Parathyroid adenoma (tissue), 2 donors: ENCODE measurements at regions not wholly inside any gene's neighbourhood (a gene's known extent, or its start where the extent isn't known, plus 50 kb on each side); places are given as distances from the start of the nearest gene placed in this dataset.

Source experiments
- H2AFZ ChIP-seq: fragments of 300-600 bp; sonication (generic); one replicate; pipeline ENCODE4 v1.7.0; 2017; ENCODE audit warnings: antibody characterized with exemption, mild to moderate bottlenecking
- H3K27ac ChIP-seq: fragments of 300-600 bp; sonication (generic); one replicate; pipeline ENCODE4 v1.7.0; 2017
- H3K27me3 ChIP-seq: fragments of 300-600 bp; sonication (generic); one replicate; pipeline ENCODE4 v1.7.0; 2017; ENCODE audit warnings: low read length; ENCODE audit not compliant: control insufficient read depth, insufficient read depth
- H3K36me3 ChIP-seq: fragments of 300-600 bp; sonication (generic); one replicate; pipeline ENCODE4 v1.7.0; 2017; ENCODE audit warnings: low read length; ENCODE audit not compliant: control insufficient read depth, insufficient read depth
- H3K4me1 ChIP-seq: fragments of 300-600 bp; sonication (generic); one replicate; pipeline ENCODE4 v1.7.0; 2017; ENCODE audit warnings: control low read depth
- H3K4me2 ChIP-seq: fragments of 300-600 bp; sonication (generic); one replicate; pipeline ENCODE4 v1.7.0; 2017; ENCODE audit warnings: low read length
- H3K4me3 ChIP-seq: fragments of 300-600 bp; sonication (generic); one replicate; pipeline ENCODE4 v1.7.0; 2017; ENCODE audit warnings: low read depth, low read length
- H3K79me2 ChIP-seq: fragments of 300-600 bp; sonication (generic); one replicate; pipeline ENCODE4 v1.7.0; 2017; ENCODE audit warnings: control low read depth
- H3K9ac ChIP-seq: fragments of 300-600 bp; sonication (generic); one replicate; pipeline ENCODE4 v1.7.0; 2017; ENCODE audit warnings: mild to moderate bottlenecking
- H3K9me3 ChIP-seq: fragments of 300-600 bp; sonication (generic); one replicate; pipeline ENCODE4 v1.7.0; 2017; ENCODE audit warnings: low read length; ENCODE audit not compliant: control insufficient read depth
- TF ChIP-seq, protein P1 (sequence below): fragments of 300-600 bp; sonication (generic); IDR thresholded peaks from one replicate; pipeline ENCODE4 v1.7.0; 2017; ENCODE audit warnings: antibody characterized with exemption, mild to moderate bottlenecking
- donor health status: primary hyperparathyroidism.

GRCh38 chr2:239857591-239857990 lies 167.6 kb downstream of the NDUFA10 start:
- peaks cover 9% of the 10 kb centered on the region for H3K4me1 ChIP-seq
- no peaks in the 10 kb centered on the region for H3K27me3 ChIP-seq
- H3K27ac ChIP-seq, result no peak overlapping the region
- H3K4me2 ChIP-seq, result no peak overlapping the region
- H3K4me3 ChIP-seq, result no peak overlapping the region
- H3K36me3 ChIP-seq, result no peaks in the 10 kb centered on the region
- no peaks in the 10 kb centered on the region for H3K9me3 ChIP-seq
- TF ChIP-seq, protein P1, sequence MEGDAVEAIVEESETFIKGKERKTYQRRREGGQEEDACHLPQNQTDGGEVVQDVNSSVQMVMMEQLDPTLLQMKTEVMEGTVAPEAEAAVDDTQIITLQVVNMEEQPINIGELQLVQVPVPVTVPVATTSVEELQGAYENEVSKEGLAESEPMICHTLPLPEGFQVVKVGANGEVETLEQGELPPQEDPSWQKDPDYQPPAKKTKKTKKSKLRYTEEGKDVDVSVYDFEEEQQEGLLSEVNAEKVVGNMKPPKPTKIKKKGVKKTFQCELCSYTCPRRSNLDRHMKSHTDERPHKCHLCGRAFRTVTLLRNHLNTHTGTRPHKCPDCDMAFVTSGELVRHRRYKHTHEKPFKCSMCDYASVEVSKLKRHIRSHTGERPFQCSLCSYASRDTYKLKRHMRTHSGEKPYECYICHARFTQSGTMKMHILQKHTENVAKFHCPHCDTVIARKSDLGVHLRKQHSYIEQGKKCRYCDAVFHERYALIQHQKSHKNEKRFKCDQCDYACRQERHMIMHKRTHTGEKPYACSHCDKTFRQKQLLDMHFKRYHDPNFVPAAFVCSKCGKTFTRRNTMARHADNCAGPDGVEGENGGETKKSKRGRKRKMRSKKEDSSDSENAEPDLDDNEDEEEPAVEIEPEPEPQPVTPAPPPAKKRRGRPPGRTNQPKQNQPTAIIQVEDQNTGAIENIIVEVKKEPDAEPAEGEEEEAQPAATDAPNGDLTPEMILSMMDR, result no peak
- H3K79me2 ChIP-seq, result no peaks in the 10 kb centered on the region
- H3K9ac ChIP-seq, result no peak overlapping the region
- no peak overlapping the region for H2AFZ ChIP-seq

DNA sequence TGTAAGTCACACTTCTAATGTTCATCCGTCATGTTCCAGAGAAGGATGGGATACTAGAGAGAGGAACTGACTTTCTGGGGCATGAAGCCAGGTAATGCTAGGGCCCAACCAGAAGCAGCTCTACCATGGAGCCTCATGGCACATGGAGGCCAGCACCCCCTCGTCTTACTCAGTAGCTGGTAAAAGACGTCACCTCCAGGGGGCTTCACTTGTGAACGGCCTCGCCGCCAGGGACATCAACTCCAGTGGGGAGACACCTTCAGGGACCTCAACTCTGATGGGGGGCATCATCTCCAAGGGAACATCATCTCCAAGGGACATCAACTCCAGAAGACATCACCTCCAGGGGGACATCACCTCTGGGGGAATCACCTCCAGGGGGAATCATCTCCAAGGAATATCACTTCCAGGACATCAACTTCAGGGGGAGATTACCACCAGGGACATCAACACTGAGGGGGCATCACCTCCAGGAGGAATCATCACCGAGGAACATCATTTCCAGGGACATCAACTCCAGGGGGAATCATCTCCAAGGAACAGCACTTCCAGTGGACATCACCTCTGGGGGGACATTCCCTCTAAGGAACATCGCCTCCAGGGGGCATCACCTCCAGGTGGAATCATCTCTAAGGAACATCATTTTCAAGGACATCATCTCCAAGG lies 168.4 kb downstream of the NDUFA10 start:
- H3K4me2 ChIP-seq, result no peak overlapping the region
- H3K27me3 ChIP-seq, result no peaks in the 10 kb centered on the region
- H3K27ac ChIP-seq, result no peak overlapping the region
- no peaks in the 10 kb centered on the region for H3K79me2 ChIP-seq
- no peaks in the 10 kb centered on the region for H3K36me3 ChIP-seq
- peaks cover 9% of the 10 kb centered on the region for H3K4me1 ChIP-seq
- H3K9me3 ChIP-seq, result no peaks in the 10 kb centered on the region
- TF ChIP-seq, protein P1, result no peak
- H3K4me3 ChIP-seq, result no peak overlapping the region
- H2AFZ ChIP-seq, result no peak overlapping the region
- no peak overlapping the region for H3K9ac ChIP-seq

DNA sequence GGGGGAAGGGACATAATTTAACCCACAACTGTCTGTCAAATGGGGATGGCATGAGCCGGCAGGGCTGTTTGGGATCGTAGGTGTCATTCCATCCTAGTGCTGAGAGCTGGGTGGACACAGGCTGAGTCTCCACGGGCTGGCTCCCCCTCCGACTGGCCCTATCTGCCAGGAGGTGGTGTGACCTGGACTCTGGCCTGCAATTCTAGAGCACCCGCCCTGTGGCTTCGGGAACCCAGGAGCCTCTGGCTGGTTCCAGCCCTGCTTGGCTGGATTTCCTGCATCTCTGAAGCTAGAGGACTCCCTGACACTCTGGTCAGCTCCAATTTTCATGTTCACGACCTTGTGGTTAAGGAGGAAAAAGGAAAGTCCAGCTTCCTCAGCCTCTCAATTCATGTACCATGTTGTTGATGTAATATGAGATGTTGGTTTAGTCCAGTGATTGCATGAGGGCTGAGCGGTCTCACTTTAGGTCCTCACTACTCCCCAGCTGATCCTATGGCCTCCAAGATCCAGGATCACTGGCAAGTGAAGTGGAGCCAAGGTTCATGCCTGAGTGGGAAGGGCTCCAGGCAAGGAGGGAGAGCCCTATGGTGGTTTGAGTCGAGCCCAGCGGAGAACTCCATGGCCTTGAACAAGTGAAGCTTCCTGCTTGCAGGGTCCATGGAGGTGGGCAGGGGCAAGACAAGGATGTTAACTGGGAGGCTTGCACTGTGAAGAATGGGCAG lies 169.1 kb downstream of the NDUFA10 start:
- peaks cover 9% of the 10 kb centered on the region for H3K4me1 ChIP-seq
- no peaks in the 10 kb centered on the region for H3K79me2 ChIP-seq
- no peak overlapping the region for H3K9ac ChIP-seq
- H2AFZ ChIP-seq, result peak overlapping the region; percentile 42
- H3K27ac ChIP-seq, result no peak overlapping the region
- H3K4me3 ChIP-seq, result no peak overlapping the region
- no peaks in the 10 kb centered on the region for H3K27me3 ChIP-seq
- H3K9me3 ChIP-seq, result no peaks in the 10 kb centered on the region
- TF ChIP-seq, protein P1, result no peak
- H3K4me2 ChIP-seq, result no peak overlapping the region
- no peaks in the 10 kb centered on the region for H3K36me3 ChIP-seq

DNA sequence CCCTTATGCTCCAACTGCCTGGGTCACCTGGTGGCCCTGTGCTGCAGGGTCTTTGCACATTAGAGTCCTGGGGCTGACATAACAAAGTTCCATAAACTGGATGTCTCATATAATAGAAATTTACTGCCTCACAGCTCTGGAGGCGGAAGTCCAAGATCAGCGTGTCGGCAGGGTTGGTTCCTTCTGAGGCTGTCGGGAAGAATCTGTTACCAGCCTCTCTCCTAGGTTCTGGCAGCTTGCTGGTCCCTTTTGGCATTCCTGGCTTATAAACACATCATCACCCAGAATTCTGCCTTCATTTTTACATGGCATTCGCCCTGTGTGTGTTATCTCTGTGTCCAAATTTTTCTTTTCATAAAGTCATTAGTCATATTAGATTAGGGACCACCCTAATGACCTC lies 170.5 kb downstream of the NDUFA10 start:
- Histone ChIP-seq H3K27ac (no peak overlapping the region), H3K9me3 (no peaks in the 10 kb centered on the region), H3K36me3 (no peaks in the 10 kb centered on the region), H2AFZ (no peak overlapping the region), H3K4me3 (no peak overlapping the region), H3K4me1 (peaks cover 9% of the 10 kb centered on the region), H3K27me3 (no peaks in the 10 kb centered on the region), H3K4me2 (no peak overlapping the region), H3K9ac (no peak overlapping the region), H3K79me2 (no peaks in the 10 kb centered on the region)
- TF ChIP-seq, protein P1, result no peak
